Mesodermal cell (in vitro differentiated cells): ENCODE measurements at regions not wholly inside any gene's neighbourhood (a gene's known extent, or its start where the extent isn't known, plus 50 kb on each side); places are given as distances from the start of the nearest gene placed in this dataset.

Experiments used
- H3K27ac ChIP-seq: 2 replicates; pipeline ENCODE4 v1.7.0; 2013; ENCODE audit warnings: mild to moderate bottlenecking, low read depth, low read length, moderate library complexity; ENCODE audit not compliant: severe bottlenecking
- H3K36me3 ChIP-seq: 2 replicates; pipeline ENCODE4 v1.7.1; 2013; ENCODE audit warnings: mild to moderate bottlenecking, low read length, moderate library complexity; ENCODE audit not compliant: control insufficient read depth, insufficient read depth
- H3K4me1 ChIP-seq: one replicate; pipeline ENCODE4 v1.7.1; 2013; ENCODE audit warnings: mild to moderate bottlenecking, low read length; ENCODE audit not compliant: insufficient read depth, control insufficient read depth, poor library complexity, severe bottlenecking
- H3K4me3 ChIP-seq: 2 replicates; pipeline ENCODE4 v1.7.0; 2013; ENCODE audit warnings: low read length, control low read depth, mild to moderate bottlenecking; ENCODE audit not compliant: insufficient read depth, poor library complexity, severe bottlenecking; ENCODE audit errors: extremely low read depth
- H3K9me3 ChIP-seq: 2 replicates; pipeline ENCODE4 v1.7.1; 2013; ENCODE audit warnings: mild to moderate bottlenecking, low read length, moderate library complexity; ENCODE audit not compliant: control insufficient read depth
- WGBS, 2 experiments: methylation state at CpG; one replicate each; pipeline ENCODE4 v1.1.5; 2013; ENCODE audit warnings: missing lambda C conversion rate in 2 of 2; ENCODE audit not compliant: insufficient coverage in 2 of 2; 5-methylcytosine and 5-hydroxymethylcytosine counted together

- no peak overlapping the region for H3K4me3 ChIP-seq
- no peaks in the 10 kb centered on the region for H3K4me1 ChIP-seq
- peaks cover 9% of the 10 kb centered on the region for H3K36me3 ChIP-seq
- peak overlapping the region; percentile 2 for H3K27ac ChIP-seq
- H3K9me3 ChIP-seq = peaks cover 10% of the 10 kb centered on the region
- 54 to 55% methylated on average over 5 to 6 of the region's 6 CpGs for WGBS, 2 experiments
Measured at GRCh38 chr2:111219285-111219684, 98.6 kb downstream of the BCL2L11 start.

- Histone ChIP-seq H3K27ac (peak overlapping the region; percentile 2), H3K4me1 (no peaks in the 10 kb centered on the region), H3K4me3 (no peak overlapping the region), H3K36me3 (peaks cover 9% of the 10 kb centered on the region), H3K9me3 (peaks cover 3% of the 10 kb centered on the region)
- WGBS, 2 experiments = 87 to 92% methylated on average over 5 of the region's 5 CpGs
Measured at GRCh38 chr2:111219734-111220505, 99.2 kb downstream of the BCL2L11 start.

GRCh38 chr2:111220962-111221361, 100.2 kb downstream of the BCL2L11 start:
- no peak overlapping the region for H3K4me3 ChIP-seq
- peaks cover 17% of the 10 kb centered on the region for H3K36me3 ChIP-seq
- peaks cover 3% of the 10 kb centered on the region for H3K9me3 ChIP-seq
- WGBS, 2 experiments = no CpG with 5 or more reads among the region's 1 CpG
- H3K27ac ChIP-seq = no peak overlapping the region
- H3K4me1 ChIP-seq = no peaks in the 10 kb centered on the region

- H3K27ac ChIP-seq = no peak overlapping the region
- peaks cover 17% of the 10 kb centered on the region for H3K36me3 ChIP-seq
- H3K4me3 ChIP-seq = no peak overlapping the region
- H3K4me1 ChIP-seq = no peaks in the 10 kb centered on the region
- WGBS, 2 experiments = 100% methylated on average over 2 to 3 of the region's 3 CpGs
- peaks cover 3% of the 10 kb centered on the region for H3K9me3 ChIP-seq
Measured at GRCh38 chr2:111221701-111222100, 101.0 kb downstream of the BCL2L11 start.

- H3K4me1 ChIP-seq = no peaks in the 10 kb centered on the region
- H3K36me3 ChIP-seq = peaks cover 10% of the 10 kb centered on the region
- WGBS, 2 experiments = 93 to 96% methylated on average over 3 of the region's 3 CpGs
- peaks cover 3% of the 10 kb centered on the region for H3K9me3 ChIP-seq
- H3K4me3 ChIP-seq = no peak overlapping the region
- no peak overlapping the region for H3K27ac ChIP-seq
Measured at GRCh38 chr2:111222204-111222866, 101.6 kb downstream of the BCL2L11 start.

- Histone ChIP-seq H3K9me3 (peaks cover 3% of the 10 kb centered on the region), H3K4me1 (peaks cover 9% of the 10 kb centered on the region), H3K27ac (no peak overlapping the region), H3K4me3 (no peak overlapping the region), H3K36me3 (peaks cover 7% of the 10 kb centered on the region)
- WGBS, 2 experiments = 93 to 100% methylated on average over 2 of the region's 3 CpGs
Measured at GRCh38 chr2:111225856-111226255, 105.1 kb downstream of the BCL2L11 start.

GRCh38 chr2:111226876-111227700, 106.4 kb downstream of the BCL2L11 start:
- WGBS, 2 experiments = 86 to 100% methylated on average over 2 to 3 of the region's 6 CpGs
- peaks cover 9% of the 10 kb centered on the region for H3K4me1 ChIP-seq
- peaks cover 14% of the 10 kb centered on the region for H3K36me3 ChIP-seq
- H3K4me3 ChIP-seq = no peak overlapping the region
- no peak overlapping the region for H3K27ac ChIP-seq
- peaks cover 6% of the 10 kb centered on the region for H3K9me3 ChIP-seq

GRCh38 chr2:111227716-111228141, 107.0 kb downstream of the BCL2L11 start:
- whole genome bisulfite sequencing, 2 experiments = 60 to 63% methylated on average over 3 to 6 of the region's 6 CpGs
- Histone ChIP-seq H3K4me1 (peaks cover 9% of the 10 kb centered on the region), H3K27ac (no peak overlapping the region), H3K4me3 (no peak overlapping the region), H3K9me3 (peaks cover 6% of the 10 kb centered on the region), H3K36me3 (peaks cover 17% of the 10 kb centered on the region)

- no peak overlapping the region for H3K4me3 ChIP-seq
- H3K4me1 ChIP-seq = peaks cover 9% of the 10 kb centered on the region
- H3K9me3 ChIP-seq = peaks cover 3% of the 10 kb centered on the region
- no peak overlapping the region for H3K27ac ChIP-seq
- WGBS, 2 experiments = 97 to 100% methylated on average over 3 to 4 of the region's 7 CpGs
- peaks cover 14% of the 10 kb centered on the region for H3K36me3 ChIP-seq
Measured at GRCh38 chr2:111231532-111232252, 111.0 kb downstream of the BCL2L11 start.
